Suppressor macrophage treated with lipopolysaccharide for 4 hours (primary cell): ENCODE measurements at regions not wholly inside any gene's neighbourhood (a gene's known extent, or its start where the extent isn't known, plus 50 kb on each side); places are given as distances from the start of the nearest gene placed in this dataset.
A peak's percentile ranks its signal among the peaks of the same experiment; 100 is the strongest.
"Not testable (repeated sequence)": the region's sequence is repeated elsewhere in the genome, so short reads cannot be mapped to it uniquely, and the experiment has no call there.

Experiments used
- DNase-seq: peaks from one replicate; pipeline ENCODE4 v3.0.0-alpha.2; 2020

- DNase-seq, result no peak
Observed at GRCh38 chr15:79769933-79770759, 126.7 kb downstream of the MTHFS start.

DNA sequence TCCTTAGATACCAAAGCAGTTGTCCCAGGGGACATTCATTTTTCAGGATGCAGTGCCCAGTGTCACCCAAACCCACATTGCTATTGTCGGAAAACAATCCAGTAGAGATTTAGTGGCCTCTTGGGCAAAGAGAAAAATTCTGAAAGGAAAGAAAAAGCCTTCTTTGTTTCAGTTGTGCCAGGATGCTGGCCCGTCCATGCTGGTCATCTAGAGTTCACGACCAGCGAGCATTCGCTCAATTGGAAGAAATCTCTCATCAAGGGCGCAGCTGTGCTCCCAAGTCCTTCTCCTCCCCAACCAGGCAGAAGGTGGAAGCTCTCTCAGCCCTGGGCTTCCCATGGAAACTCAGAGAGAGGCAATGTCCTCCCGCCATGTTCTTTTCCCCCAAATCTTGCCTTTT, 123.7 kb downstream of the MTHFS start:
- DNase-seq, result no peak

GRCh38 chr15:79775821-79776220, 121.0 kb downstream of the MTHFS start:
- DNase-seq, result no peak

GRCh38 chr15:79777916-79778315, 118.9 kb downstream of the MTHFS start:
- no peak for DNase-seq

GRCh38 chr15:79778378-79778990, 118.3 kb downstream of the MTHFS start:
- DNase-seq, result no peak

- peak; percentile 63 for DNase-seq
Observed at GRCh38 chr15:79779746-79780145, 117.1 kb downstream of the MTHFS start.

GRCh38 chr15:79782307-79782706, 114.5 kb downstream of the MTHFS start:
- not testable (repeated sequence) for DNase-seq
